Stimulated activated CD8-positive, alpha-beta memory T cell treated with anti-CD3 and anti-CD28 coated beads, Interleukin-7, amount 100 ng/mL, for 24 hours (primary cell): ENCODE measurements at regions not wholly inside any gene's neighbourhood (a gene's known extent, or its start where the extent isn't known, plus 50 kb on each side); places are given as distances from the start of the nearest gene placed in this dataset.
"Not testable (repeated sequence)": the region's sequence is repeated elsewhere in the genome, so short reads cannot be mapped to it uniquely, and the experiment has no call there.

Source experiments
- DNase-seq: peaks from one replicate; pipeline ENCODE4 v3.0.0-alpha.2; 2020; ENCODE audit warnings: low read depth

DNA sequence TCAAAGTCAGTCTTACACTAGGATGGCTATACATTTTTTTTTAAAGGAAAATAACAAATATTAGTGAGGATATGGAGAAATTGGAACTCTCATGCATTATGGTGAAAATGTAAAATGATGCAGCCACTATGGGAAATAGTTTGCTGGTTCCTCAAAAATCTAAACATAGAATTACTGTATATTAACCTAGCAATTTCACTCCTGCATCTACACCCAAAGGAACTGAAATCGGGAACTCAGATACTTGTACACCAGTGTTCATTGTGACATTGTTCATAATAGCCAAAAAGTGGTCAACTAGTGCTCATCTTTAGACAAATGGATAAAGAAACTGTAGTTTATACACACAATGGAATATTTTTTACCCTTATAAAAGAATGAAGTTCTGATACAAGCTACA is 110.7 kb downstream of the UTRN start:
- no peak for DNase-seq

DNA sequence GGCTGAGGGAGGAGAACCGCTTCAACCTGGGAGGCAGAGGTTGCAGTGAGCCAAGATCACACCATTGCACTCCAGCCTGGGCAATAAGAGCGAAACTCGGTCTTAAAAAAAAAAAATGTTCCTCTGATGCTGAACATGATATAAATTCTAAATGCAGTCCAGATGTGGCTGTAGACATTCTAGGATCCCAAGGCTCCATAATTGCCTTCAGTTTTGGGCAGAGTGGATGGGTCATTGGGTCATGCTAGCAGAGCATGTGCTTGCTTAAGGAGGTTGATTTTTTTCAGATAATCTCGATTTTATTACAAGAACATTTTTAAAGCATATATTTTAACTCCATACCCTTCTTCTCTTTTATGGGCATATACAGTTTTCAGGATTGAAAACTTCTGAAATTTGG is 112.0 kb downstream of the UTRN start:
- DNase-seq: no peak

DNA sequence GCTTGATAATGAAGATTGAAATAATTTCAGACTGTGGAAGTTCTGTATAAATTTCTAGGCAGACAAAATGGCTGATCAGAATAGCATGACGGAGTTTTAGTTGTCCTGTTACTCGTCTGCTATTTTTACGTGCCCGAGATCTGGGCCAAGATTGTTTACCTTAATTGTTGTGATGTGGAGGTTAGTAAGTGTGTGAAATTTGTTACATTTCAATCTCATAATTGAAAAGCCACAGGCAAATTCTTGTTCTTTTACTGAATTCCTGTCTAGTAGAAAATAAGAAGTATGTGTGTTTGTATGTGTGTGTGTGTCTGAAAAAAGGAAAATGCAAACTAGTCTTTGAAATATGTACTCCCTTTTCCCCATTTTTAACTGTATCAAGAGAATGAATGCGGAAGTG is 115.2 kb downstream of the UTRN start:
- DNase-seq: no peak

DNA sequence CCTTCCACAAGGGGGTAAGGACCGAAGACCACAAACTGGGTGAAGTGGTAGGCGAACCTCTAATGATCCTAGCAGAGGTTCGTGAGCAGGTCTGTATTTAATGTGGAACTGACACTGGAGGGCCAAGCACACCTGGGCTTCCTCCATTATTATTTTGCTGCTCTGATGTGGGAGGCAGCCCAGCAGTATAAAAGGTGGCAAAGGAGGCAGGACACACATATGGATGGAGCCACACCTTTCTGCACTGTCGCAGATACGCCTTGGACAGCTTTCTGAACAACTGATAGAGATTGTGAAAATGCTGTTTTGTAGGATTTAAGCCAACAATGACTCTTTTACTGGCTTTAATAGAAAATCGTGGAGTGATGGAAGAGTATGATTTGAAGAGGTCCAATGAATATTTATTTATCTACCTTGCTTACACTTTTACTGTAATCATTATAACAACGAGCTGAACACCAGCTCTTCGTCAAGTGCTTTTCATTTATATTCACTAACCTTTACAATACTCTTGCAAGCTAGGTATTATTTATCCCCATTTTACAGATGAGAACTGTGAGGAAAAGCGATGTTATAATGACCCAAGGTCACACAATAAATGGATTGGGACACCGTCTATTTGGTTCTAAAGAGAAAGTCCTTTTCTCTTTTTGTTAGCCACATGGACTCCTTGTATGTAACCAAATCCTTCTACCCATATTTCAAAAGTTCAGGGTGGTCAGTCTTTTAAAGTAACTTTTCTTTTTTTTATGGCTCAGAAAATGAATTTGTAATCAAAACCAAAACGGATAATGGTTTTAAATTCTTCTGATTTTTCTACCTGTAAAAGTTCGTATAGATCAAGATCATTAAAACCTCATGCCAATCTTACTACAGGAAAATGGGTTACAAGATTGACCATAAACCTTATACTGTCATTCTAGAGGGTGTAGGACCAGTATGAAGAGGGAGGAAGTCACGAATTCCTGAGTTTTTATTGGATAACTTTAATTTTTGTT is 116.9 kb downstream of the UTRN start:
- DNase-seq: no peak

DNA sequence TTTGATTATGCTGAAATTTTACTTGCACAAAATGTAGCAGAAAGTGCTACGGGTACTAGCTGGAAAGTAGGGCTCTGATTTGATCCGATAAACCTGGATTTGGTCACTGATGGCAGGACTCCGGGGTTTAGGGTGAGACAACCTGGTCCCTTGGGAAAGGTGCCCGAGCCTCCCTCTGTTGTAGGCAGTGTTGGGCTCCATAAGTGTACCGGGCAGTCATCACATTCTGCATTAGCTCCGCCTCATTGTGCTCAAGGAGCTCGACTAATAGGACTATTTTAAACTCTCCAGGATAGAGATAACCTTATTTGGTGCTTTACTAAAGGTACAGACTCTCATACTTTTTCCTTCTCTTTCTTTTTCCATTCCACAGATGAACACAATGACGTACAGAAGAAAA is 117.6 kb downstream of the UTRN start:
- DNase-seq: no peak

DNA sequence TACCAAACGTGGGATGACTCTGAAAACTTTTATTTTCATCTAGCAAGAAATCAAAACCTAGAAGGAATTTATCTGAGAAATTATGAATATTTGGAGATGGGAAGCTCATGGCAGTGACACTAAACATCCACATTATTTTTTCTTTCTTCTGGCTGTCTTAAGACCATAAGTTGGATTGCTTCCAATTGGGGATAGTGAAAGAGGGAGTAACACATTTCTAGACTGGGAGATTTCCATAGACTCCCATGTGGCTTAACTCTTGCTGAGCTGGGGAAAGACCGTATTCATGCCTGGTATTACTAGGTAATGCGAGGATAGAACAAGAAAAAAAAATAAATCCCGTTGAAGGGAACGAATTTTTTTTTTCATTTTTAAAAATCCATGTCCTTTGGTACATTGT is 120.0 kb downstream of the UTRN start:
- no peak for DNase-seq

DNA sequence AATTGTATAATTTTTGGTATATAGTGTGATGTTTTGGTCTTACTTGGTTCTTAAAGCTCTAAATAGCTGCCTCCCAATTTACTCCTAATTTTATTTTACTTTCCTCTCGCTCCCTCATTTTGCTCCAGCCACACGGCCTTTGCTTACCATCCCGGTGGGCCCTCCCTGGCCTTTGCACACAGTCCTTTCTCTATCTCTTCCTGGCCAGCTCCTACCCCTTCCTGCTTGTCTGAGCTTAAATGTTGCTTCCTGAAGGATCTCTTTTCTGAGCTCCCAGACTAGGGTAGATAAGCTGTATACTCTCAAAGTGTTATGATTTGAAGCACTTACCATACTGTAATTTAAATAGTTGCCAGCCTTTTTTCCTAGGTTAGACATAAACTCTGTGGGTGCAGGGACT is 121.7 kb downstream of the UTRN start:
- DNase-seq: no peak

DNA sequence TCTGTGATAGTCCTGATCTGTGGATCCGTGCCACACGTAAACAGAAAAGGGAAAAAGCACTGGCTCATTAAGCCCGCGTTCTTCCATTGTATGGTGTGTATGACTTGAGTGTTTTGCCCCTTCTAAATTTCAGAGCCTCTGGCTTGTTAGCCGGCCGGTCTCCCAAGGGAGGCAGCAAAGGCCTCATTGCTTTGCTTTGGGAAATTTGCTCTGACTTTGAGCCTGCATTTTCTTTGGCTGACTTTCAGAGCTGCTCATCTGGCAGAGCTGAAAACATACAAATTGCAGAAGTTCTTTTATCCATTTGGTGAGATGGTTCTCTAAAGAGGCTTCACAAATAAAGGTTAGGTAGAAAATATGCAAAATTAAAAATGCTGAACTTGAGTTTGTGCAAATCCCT is 123.0 kb downstream of the UTRN start:
- no peak for DNase-seq

DNA sequence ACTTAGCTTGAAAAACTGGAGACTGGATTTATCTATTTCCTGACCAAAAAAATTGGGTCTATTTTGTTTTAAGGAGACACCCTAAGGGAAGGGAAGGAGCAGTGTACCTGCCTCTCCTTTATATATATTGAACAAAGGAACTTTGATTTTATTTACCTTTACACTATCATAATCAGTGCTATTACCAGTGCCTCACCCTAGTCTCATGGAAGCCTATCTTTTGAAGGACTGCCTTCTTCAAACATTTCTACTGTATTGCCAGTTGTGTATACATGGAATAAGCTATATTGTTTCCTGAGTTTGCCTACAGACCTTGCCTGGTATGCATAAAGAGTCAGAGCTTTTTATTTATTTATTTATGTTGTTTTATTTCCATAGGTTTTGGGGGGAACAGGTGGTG is 124.9 kb downstream of the UTRN start:
- DNase-seq: no peak

DNA sequence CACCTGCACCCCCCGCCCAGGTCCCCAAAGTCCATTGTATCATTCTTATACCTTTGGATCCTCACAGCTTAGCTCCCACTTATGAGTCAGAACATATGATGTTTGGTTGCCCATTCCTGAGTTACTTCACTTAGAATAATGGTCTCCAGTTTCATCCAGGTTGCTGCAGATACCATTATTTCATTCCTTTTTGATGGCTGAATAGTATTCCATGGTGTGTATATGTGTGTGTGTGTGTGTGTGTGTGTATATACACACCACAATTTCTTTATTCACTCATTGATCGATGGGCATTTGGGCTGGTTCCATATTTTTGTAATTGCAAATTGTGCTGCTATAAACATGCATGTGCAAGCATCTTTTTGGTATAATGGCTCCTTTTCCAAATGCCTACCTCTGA is 125.4 kb downstream of the UTRN start:
- not testable (repeated sequence) for DNase-seq

DNA sequence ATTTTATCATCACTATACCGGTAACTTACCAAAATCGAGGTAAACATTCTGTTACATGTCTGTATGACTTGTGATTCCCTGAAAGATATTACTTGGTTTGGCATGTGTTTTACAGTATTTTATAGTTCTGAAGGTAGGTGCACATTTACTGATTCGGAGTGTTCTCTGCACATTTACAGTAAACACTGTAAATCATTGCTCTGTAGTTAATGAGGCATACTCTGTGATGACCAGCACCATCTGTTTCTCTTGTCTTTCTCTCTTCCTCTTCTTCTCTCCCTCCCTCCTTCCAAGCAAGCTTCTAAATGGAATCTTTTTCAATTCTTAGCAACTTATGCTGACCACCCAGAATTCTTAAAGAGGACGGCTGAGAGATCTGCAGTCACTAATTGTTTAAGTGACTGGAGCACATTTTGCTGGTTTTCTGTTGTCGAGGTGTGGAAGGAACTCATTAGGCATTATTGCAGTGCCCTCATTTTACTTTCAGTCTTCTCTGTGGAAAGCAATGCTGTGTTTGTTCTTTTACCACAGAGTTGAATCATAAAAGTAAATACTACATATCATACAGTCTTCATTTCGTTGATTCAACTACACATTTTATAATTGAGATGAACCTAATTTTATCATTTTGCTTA is 126.5 kb downstream of the UTRN start:
- no peak for DNase-seq

DNA sequence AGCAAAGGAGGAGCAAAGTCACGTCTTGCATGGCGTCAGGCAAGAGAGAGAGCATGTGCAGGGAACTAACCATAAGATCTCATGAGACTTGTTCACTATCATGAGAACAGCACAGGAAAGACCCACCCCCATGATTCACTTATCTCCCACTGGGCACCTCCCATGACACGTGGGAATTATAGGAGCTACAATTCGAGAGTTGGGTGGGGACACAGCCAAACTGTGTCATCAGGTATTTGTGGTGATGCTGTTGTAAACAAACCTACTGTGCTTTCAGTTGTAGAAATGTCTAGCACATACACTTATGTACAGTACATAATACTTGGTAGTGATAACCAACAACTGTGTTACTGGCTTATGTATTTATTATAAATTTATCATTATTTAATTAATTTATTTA is 128.3 kb downstream of the UTRN start:
- DNase-seq: no peak

DNA sequence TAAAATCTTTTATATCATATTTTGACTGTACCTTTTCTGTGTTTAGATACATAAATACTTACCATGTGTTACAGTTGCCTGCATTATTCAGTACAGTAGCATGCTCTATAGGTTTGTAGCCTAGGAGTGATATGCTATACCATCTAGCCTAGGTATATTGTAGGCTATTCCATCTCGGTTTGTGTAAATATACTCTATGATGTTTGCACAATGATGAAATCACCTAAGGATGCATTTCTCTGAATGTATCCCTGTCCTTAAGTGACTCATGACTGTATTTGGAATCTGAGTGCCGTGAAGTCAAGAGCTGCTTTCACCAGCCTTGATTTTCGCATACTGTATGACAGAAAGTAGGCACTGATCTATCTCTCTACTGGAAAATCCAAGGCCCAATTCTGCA is 129.9 kb downstream of the UTRN start:
- no peak for DNase-seq

DNA sequence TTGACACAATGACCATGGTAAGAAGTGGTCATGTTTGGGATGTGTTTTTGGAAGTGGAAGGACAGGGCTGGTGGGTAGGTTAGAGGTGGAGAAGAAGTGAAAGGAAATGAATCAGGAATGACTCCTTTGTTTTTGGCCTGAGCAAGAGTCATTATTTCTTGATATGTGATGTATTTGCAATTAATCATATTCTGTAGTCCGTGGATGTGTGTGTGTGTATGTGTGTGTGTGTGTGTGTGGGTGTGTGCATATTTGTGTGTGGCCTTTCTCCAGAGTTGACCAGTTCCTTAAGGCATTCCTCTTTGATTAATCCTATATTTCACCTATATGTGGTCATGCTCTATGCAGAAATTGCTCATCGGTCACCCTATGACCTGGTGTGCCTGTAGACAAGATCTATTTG is 130.7 kb downstream of the UTRN start:
- no peak for DNase-seq

DNA sequence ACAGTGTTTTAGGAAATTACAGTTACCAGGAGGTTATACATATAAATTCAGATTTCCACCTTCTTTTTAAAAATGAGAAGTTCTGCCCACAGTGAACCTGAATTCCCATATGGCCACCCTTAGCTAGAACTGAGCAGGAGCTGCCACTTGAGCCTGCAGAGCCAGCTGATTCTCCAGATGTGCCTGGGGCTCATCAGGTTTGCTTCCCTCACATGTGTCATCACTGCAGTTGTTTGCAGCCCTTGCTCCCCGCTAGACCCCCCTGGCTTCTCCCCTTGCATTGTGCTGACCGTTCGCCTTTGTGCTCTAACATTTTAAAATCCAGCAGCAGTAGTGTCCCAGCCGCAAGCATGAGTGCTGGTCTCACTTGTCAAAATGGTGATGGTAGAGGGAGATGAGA is 131.1 kb downstream of the UTRN start:
- no peak for DNase-seq

DNA sequence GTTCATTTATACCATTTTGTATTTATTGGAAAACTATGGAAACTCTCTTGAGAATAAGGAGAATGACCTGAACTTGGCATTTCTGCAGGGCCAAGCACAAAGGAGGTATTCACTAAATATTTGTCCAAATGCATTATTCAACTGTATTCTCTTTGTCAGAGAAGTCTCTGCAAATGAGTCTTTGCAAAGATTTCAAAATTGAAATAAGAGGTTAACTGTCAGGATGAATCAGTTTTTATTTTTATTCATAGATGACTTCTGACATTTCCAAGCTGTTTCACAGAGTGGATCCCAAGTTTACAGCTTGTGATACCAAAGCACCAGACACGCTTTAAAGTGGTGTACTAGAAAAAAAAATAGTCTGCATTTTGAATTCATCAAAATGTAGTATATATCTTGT is 131.6 kb downstream of the UTRN start:
- DNase-seq: no peak

DNA sequence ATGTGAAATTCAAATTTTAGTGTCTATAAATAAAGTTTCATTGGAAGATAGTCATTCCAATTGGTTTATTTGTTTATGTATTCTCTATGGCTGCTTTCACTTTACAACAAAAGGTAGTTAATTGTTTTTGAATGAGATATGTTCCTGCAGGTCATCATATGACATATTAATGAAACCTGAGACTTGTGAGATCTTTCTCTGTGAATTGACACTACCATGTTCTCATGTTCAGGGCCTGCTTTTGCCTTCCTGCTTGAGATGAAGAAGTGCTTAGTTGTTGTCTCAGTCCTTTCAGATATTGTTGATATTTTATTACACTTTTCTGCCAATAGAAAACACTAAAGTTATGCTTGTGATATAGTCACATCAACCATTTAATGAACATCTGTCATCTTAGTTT is 132.5 kb downstream of the UTRN start:
- no peak for DNase-seq

DNA sequence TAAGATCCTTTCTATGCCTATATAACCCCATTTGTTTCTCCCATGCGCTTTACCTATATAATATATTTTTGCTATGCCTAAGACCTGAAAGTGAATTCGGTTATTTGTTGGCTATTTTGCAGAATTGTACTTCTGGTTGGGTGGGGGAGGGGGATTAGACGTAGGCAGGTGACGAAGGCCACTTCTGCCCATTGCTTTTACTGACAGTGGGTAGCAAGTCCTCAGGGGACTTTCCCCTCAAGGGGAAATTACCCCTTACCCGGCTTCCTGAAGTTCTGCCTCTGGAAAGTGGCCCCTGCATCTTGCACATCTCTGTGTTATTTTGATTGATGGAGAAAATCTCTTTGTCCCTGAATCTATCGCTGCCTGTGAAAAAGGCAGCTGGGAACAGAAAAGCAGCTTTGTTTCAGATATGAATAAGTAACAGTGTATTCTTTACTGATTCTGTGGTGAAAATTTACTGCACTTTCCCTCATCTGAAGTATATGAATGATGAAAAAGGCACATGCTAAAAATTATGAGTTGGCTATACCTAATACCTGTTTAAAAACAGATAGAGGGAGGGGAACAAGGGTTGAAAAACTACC is 133.9 kb downstream of the UTRN start:
- no peak for DNase-seq

DNA sequence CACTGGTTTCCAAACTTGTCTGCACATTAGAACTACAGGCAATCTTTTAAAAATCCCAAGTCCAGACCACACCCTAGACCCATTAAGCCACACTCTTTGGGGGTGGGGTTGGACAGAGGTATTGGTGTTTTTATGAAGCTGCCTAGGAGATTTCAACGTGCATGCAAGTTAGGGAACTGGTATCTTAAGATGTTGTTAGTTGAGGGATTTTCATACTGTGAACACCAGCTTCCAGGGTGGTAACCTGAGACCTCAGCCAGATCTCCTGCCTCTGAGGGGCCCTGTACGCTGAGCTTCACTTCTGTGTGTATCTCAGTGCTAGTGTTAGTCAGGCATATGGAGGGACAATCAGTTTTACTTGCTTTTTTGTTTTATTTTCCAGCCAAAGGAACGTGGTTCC is 138.0 kb downstream of the UTRN start:
- no peak for DNase-seq

DNA sequence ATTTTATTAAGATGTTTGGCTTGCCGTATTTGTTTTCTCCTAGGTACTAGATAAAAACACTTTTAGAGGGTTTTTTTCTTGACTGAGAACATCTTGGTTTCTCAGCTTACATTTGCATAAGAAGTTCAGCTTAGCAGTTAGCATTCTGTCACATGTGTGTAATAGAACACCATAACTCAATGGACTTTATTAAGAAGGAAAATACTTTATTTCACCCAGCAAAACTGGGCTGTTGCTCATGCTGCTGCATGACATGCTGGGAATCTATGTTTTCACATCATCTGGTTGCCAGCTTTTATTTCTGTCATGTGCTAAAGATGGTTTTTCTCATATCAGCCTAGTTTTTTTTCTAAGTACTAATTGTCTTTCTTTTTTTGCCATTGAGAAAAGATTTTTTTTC is 144.6 kb downstream of the UTRN start:
- DNase-seq: no peak

DNA sequence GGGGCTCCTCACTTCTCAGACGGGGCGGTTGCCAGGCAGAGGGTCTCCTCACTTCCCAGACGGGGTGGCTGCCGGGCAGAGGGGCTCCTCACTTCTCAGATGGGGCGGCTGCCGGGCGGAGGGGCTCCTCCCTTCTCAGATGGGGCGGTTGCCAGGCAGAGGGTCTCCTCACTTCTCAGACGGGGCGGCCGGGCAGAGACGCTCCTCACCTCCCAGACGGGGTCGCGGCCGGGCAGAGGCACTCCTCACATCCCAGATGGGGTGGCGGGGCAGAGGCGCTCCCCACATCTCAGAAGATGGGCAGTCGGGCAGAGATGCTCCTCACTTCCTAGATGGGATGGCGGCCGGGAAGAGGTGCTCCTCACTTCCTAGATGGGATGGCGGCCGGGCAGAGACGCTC is 148.3 kb downstream of the UTRN start:
- DNase-seq: not testable (repeated sequence)

DNA sequence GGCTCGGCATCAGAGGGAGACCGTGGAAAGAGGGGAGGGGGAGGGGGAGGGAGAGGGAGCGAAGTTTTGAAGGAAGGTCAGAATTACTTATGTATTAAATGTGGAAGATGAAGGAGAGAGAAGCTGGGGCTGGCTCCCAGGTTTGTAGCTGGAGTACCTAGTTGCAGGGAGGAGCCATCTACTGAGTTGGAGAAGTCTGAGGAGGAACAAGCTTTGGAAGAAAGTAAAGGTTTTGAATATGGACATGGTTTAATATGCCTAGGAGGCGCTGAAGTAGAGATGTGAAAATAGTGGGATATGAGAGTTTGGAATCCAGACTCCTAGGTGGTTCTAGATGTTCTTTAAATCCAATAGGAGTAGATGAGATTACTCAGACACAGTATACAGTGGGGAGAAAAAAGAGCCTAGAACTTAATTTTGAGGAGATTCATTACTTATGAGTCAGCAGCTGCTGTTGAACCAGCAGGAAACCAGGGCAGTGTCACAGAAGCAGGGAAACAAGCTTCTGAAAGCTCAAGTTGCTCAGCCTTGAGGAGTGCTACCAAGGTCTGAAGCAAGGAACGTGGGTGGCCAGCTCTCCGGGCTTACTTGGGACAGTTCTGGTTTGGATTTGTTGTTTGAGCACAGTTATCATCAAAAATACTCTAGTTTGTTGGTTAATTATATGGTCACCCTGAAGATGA is 149.3 kb downstream of the UTRN start:
- DNase-seq: no peak
